Fibroblast of mammary gland (primary cell): ENCODE measurements at regions not wholly inside any gene's neighbourhood (a gene's known extent, or its start where the extent isn't known, plus 50 kb on each side); places are given as distances from the start of the nearest gene placed in this dataset.

Experiments
- DNase-seq: peaks from one replicate; pipeline ENCODE4 v3.0.0-alpha.2; 2010; ENCODE audit warnings: low read depth
- H3K4me3 ChIP-seq: 2 replicates; pipeline ENCODE4 v1.5.1; 2011; ENCODE audit warnings: low read depth, mild to moderate bottlenecking, low read length, moderate library complexity; ENCODE audit not compliant: control insufficient read depth
- TF ChIP-seq, protein P1 (sequence below): conservative IDR thresholded peaks from 2 replicates; pipeline ENCODE4 v1.5.1; 2011; ENCODE audit warnings: low read depth, low read length, inconsistent platforms; ENCODE audit not compliant: control insufficient read depth, insufficient read depth

DNA sequence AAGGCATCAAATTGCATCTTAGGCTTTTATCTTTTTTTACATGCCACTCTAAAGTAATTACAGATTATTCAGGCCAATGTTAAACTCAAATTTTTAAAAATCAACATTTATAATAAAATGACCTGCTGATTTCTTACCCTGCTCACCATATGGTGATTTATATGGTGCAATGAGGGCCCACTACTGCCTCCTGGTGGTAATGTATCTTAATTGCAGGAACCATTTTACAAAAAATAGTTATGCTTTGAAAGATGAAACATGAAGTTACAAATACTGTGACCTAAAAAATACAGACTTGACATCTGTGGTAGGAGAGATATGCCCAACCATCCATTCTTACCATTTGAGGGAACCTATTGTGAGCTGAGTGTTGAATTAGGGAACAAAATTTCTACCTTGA lies 292.6 kb upstream of the TAS2R1 start:
- no peak for DNase-seq
- TF ChIP-seq, protein P1, sequence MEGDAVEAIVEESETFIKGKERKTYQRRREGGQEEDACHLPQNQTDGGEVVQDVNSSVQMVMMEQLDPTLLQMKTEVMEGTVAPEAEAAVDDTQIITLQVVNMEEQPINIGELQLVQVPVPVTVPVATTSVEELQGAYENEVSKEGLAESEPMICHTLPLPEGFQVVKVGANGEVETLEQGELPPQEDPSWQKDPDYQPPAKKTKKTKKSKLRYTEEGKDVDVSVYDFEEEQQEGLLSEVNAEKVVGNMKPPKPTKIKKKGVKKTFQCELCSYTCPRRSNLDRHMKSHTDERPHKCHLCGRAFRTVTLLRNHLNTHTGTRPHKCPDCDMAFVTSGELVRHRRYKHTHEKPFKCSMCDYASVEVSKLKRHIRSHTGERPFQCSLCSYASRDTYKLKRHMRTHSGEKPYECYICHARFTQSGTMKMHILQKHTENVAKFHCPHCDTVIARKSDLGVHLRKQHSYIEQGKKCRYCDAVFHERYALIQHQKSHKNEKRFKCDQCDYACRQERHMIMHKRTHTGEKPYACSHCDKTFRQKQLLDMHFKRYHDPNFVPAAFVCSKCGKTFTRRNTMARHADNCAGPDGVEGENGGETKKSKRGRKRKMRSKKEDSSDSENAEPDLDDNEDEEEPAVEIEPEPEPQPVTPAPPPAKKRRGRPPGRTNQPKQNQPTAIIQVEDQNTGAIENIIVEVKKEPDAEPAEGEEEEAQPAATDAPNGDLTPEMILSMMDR, result peak; percentile 43
- no peak overlapping the region for H3K4me3 ChIP-seq

- TF ChIP-seq, protein P1, result no peak
- no peak overlapping the region for H3K4me3 ChIP-seq
- no peak for DNase-seq
Observed at GRCh38 chr5:9920697-9921096, 290.5 kb upstream of the TAS2R1 start.

GRCh38 chr5:9919306-9920030 lies 289.3 kb upstream of the TAS2R1 start:
- H3K4me3 ChIP-seq, result no peak overlapping the region
- DNase-seq, result no peak

DNA sequence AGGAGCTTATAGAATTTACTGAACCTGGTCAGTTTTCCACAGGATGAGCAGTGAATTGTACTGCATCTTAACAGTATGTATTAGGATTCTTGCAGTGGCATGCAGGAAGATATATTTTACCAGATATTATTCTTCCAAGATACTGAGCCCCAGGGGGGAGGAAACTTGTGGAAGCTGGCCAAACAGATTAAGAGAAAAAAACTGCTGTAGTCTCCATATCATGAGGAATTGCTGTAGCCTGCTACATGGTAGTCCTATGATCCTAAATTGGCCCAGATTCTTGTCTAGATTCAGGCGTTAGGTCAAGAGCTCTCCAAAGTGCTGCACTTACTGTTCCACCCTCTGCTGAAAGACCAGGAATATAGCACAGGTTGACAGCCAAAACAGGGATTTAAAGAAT lies 275.5 kb upstream of the TAS2R1 start:
- TF ChIP-seq, protein P1, result no peak
- no peak for DNase-seq
- H3K4me3 ChIP-seq, result no peak overlapping the region

More at GRCh38 chr5:9919306-9920030, 289.3 kb upstream of the TAS2R1 start:
- TF ChIP-seq, protein P1, result no peak

- DNase-seq, result peak; percentile 5
- no peak overlapping the region for H3K4me3 ChIP-seq
- TF ChIP-seq, protein P1, result no peak
Observed at GRCh38 chr5:9903801-9904200, 273.6 kb upstream of the TAS2R1 start.

- H3K4me3 ChIP-seq, result no peak overlapping the region
- DNase-seq, result peak; percentile 11
- TF ChIP-seq, protein P1, result peak; percentile 36
Observed at GRCh38 chr5:9898319-9898718, 268.2 kb upstream of the TAS2R1 start.
